HG03135 (cell line): ENCODE measurements at regions not wholly inside any gene's neighbourhood (a gene's known extent, or its start where the extent isn't known, plus 50 kb on each side); places are given as distances from the start of the nearest gene placed in this dataset.

ENCODE experiments used
- ATAC-seq: cut with Tn5 transposase; IDR thresholded peaks from one replicate; pipeline ENCODE4 v1.9.1; 2021; ENCODE audit warnings: mild to moderate bottlenecking, moderate library complexity; ENCODE audit not compliant: unreplicated experiment

- no peak for ATAC-seq
These were observed 265.6 kb upstream of the CDIN1 start for GRCh38 chr15:36313736-36314280.

DNA sequence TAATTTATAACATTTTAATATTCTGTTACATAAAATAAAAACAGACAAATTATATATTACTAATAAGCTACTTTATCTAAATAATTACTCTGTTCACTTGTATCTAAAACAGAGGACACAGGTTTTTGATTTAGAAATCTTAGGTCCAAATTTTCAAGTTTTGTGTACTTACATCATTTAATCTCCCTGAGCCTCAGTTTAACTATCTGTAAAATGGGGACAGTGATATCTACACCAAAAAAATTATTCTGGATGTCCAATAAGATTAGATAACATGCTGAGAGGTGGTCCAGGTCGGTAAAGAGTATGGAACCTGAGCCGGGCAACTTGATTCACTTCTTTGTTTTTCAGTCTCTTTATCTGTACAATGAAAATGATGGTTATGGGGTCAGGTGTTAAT, 263.8 kb upstream of the CDIN1 start:
- no peak for ATAC-seq

DNA sequence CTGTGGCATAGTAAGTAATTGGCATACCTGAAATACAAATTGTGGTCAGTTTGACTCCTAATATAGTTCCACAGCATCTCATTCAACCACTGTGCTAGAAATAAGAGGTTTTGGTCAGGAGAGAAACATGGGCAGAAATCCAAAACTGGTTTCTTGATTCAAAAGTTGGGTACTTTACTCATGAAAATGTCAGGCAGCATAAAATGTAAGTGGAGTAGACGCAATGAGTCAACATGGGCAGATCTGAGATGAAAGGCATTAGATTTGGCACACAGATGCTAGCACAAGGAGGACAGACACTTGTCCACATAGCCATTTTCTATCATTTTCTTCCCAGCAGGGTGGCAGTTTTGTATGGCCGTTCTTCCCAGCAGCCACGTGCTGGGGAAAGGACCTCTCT, 255.8 kb upstream of the CDIN1 start:
- ATAC-seq: no peak

- ATAC-seq: no peak
These were observed 254.2 kb upstream of the CDIN1 start for GRCh38 chr15:36325206-36325605.

- ATAC-seq: no peak
These were observed 249.8 kb upstream of the CDIN1 start for GRCh38 chr15:36329592-36329991.

- no peak for ATAC-seq
These were observed 248.8 kb upstream of the CDIN1 start for GRCh38 chr15:36330598-36330997.

DNA sequence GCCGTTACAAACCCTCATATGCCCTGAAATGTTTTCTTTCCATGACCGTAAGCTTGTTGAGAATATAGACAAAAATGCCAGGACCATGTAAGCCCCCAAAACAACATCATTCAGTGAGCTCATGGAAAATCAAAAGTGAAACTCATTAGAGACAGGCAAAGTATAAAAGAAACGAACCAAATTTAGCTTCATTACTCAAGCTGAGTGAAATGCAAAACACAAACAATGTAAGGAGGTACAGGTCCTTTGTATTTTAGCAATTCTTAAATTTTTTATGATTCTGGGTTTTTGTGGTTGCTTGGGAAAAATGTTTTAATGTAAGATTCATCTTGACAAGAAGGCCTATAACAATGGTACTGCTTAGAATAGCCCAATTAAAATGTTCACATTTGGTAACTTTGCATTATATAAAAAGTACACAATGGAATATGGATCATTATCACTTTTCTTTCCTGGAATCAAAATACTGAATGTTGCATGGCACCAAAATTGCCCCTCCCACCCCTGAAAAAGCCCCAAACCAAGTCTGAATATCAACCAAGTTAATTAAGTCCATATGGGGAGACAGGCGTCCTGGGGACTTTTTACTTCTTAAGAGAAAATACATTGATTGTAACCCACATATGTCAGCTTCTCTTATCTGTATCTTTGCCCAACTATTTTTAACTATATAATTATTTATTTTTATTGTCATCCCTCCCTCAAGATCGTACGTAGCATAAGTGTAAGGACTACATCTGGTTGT, 247.7 kb upstream of the CDIN1 start:
- no peak for ATAC-seq

DNA sequence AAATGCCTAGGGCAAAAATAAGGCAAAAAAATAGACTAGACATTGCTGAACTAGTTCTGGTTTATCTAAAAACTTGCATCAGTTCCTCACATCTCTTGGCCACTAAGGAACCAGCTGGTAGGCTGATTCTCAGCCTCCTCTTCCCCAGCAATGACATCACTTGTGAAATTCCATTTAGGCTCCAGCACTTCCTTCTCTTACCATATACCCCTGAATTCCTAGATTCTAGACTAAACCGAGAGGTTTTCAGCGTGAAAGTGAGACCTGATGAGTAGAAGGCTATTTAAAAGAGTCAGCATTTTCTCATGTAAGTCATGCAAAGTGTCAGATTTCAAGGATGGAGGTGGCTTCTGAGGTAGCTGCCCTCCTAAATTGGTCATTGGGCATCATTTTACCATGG, 247.1 kb upstream of the CDIN1 start:
- ATAC-seq: no peak

- ATAC-seq: no peak
These were observed 246.5 kb upstream of the CDIN1 start for GRCh38 chr15:36332896-36333295.

DNA sequence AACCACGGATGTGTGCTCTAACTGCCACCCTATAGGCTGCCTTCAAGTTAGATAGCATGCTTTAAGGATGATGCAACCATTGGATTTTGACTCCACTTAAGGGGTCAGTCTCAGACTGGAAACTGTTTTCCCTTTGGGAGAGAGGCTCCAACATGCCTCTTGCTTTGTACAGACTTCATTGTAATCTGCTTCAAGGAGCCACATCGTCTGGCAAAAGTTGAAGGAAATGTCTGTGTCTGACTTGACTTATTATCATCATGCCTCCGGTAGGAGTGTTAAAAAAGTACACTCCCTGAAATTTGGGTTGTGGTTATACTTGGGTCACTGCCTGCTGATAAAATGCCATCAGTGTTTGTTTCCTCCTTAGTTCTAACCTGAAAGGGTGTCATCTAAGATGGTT, 245.4 kb upstream of the CDIN1 start:
- ATAC-seq: no peak

- ATAC-seq: no peak
These were observed 244.2 kb upstream of the CDIN1 start for GRCh38 chr15:36335224-36335623.

GRCh38 chr15:36335659-36336058, 243.8 kb upstream of the CDIN1 start:
- no peak for ATAC-seq

DNA sequence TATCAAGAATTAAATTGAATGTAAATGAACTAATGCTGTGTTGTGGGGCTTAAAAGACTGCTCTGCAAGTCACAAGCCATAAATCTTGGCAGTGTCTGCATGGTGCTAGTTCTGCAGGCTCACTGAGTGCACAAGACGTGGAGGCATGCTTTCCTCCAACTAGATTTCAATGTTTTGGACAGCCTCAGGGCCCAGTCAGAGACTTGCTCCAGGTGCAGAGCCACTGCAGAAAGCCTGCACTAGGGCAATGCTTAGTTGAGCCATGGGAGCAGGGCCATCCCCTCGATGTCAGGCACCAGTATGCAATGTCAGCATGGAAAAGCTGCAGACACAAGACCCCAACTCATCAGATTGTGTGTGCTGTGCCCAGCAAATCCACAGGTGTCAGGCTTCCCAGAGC, 234.5 kb upstream of the CDIN1 start:
- ATAC-seq: no peak

- no peak for ATAC-seq
These were observed 232.1 kb upstream of the CDIN1 start for GRCh38 chr15:36347272-36347858.

GRCh38 chr15:36356466-36356865, 223.0 kb upstream of the CDIN1 start:
- no peak for ATAC-seq

DNA sequence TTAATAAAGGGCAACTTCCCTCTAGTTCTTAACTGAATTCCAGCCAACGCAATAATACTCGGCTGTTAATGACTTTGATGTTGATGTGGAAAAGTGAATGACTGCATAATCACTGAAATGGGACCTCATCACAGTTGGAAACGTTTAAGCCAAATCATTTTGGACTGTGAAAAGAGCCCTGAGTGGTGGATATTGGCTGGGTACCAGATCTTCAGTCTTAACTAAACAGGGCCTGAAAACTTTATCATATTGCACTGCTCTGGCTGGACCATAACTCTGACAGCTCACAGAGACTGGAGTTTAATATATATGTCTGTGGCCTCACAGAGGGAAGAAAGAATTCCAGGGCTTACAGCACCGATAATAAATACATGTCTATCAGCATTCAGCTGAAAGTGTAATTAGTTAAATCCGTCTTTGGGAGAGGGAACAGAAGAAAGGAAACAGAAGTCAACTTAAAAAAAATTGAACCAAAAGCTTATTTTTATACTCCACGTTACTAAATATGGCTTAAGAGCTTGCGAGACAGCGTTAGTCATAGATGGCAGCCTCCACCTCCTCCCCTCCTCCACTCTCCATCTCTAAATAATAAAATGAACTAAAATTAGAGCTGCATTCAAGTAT, 222.3 kb upstream of the CDIN1 start:
- ATAC-seq: no peak

DNA sequence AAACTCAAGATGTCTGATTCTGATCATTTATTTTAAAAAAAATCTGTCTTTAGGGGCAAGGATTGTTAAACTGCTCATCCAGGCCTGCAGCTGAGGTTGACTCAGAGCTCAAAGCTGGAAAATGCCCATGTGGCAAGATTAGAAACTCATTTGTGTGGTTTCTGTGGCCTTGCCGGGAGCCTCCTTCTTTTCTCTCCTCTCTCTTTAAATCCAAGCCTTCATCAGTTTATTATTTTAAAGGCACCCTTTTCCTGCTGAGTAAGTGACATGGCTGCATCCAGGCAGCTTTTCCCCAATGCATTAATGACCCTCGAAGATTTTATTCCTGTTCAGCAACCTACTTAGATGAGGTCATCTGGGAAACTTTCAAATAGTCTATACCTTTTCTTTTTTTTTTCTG, 221.3 kb upstream of the CDIN1 start:
- ATAC-seq: no peak

- no peak for ATAC-seq
These were observed 220.9 kb upstream of the CDIN1 start for GRCh38 chr15:36358523-36358922.

DNA sequence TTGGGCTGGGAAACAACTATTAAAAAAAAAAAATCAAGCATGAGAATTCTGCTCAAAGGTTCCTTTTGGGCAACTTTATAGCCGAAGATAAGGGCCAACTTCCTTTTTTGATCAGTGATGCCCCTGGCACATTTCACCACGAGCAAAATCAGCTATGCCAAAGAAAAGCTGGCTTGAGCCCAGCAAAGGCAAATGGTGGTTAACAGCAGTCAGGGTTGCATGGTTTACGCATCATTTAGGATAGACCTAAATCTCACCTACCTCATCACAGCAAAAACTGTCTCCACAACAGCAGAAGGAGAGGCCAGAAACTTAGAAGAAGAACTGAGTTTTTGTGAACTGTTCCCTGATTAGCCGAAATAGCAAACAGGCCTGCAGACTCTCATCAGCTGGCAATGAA, 220.1 kb upstream of the CDIN1 start:
- ATAC-seq: no peak

- ATAC-seq: no peak
These were observed 218.0 kb upstream of the CDIN1 start for GRCh38 chr15:36361351-36361870.

DNA sequence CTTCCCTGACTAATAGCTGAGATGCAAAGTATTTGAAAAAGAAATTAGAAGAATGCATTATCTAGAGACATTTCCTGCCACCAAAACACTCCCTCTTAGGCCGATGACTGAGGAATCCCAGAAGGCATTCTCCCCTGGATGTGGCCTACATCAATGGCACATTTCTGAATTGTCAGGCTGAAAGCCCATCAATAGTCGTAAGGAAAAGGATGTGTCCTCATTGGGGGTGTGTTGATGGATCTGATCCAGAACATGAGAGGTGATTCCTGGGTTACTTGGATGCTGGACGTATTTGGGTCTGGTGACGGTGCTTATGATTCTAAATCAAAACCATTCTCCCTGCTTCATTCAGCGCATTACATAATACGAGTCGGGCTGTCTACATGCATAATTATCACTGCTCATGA, 216.9 kb upstream of the CDIN1 start:
- ATAC-seq: no peak

- ATAC-seq: no peak
These were observed 216.1 kb upstream of the CDIN1 start for GRCh38 chr15:36363335-36363734.
